Vagina (tissue), 2 donors: ENCODE measurements at regions not wholly inside any gene's neighbourhood (a gene's known extent, or its start where the extent isn't known, plus 50 kb on each side); places are given as distances from the start of the nearest gene placed in this dataset.

Experiments used
- DNase-seq, 2 donors: peaks; one replicate each; pipeline ENCODE4 v3.0.0-alpha.2; 2017; ENCODE audit errors: extremely low spot score in 2 of 2
- H3K27ac ChIP-seq: fragments of 200-600 bp; sonication (generic); one replicate; pipeline ENCODE4 v1.5.1; 2019
- H3K27me3 ChIP-seq: fragments of 200-600 bp; sonication (generic); one replicate; pipeline ENCODE4 v1.5.1; 2019
- H3K36me3 ChIP-seq, 2 donors: fragments of 200-600 bp; sonication (generic); one replicate each; pipeline ENCODE4 v1.5.1; 2017 to 2019
- H3K4me1 ChIP-seq: fragments of 200-600 bp; sonication (generic); one replicate; pipeline ENCODE4 v1.5.1; 2019
- H3K4me3 ChIP-seq, 2 donors: fragments of 200-600 bp; sonication (generic); 1 replicate in 1 of 2; 2 replicates in 1 of 2; pipeline ENCODE4 v1.5.1; 2016 to 2019
- H3K9me3 ChIP-seq: fragments of 200-600 bp; sonication (generic); one replicate; pipeline ENCODE4 v1.5.1; 2019
- CTCF ChIP-seq, 3 experiments: fragments of 450-650 bp in 2 of 3; fragments of 200-600 bp in 1 of 3; sonication (generic) in 1 of 3; IDR thresholded peaks; one replicate each; pipeline ENCODE4 v1.5.1; 2017 to 2019; ENCODE audit warnings: antibody characterized with exemption in 3 of 3, mild to moderate bottlenecking in 2 of 3, moderate library complexity in 2 of 3
- POLR2A ChIP-seq, 2 donors: fragments of 450-650 bp; IDR thresholded peaks; one replicate each; pipeline ENCODE4 v1.6.1; 2017; ENCODE audit warnings: antibody characterized with exemption in 2 of 2, mild to moderate bottlenecking in 2 of 2, moderate library complexity in 2 of 2
- POLR2AphosphoS5 ChIP-seq, 2 donors: sonication (generic); formaldehyde crosslinking; IDR thresholded peaks; one replicate each; pipeline ENCODE4 v1.9.0; 2017; ENCODE audit warnings: antibody characterized with exemption in 2 of 2, mild to moderate bottlenecking in 2 of 2, low read depth in 1 of 2; ENCODE audit not compliant: insufficient read depth in 1 of 2
- intact Hi-C: fragments of 100-400 bp; cut with DNase I; formaldehyde crosslinking; loops from one replicate; pipeline ENCODE4 v1.15.1; 2023

- no peak for DNase-seq
- Histone ChIP-seq H3K4me1 (no peaks in the 10 kb centered on the region), H3K36me3 (no peaks in the 10 kb centered on the region), H3K27me3 (no peaks in the 10 kb centered on the region), H3K4me3 (no peak overlapping the region), H3K27ac (no peak overlapping the region), H3K9me3 (no peaks in the 10 kb centered on the region)
- TF ChIP-seq POLR2AphosphoS5 (IDR thresholded peaks at IDR 0.05; ENCODE audit: insufficient read depth in 1 of 2, low read depth in 1 of 2) (no peak), CTCF (IDR thresholded peaks at IDR 0.05) (no peak), POLR2A (IDR thresholded peaks at IDR 0.05) (no peak)
- intact Hi-C loops, result no loop called here
Measured at GRCh38 chr4:123997776-123998449, 601.3 kb downstream of the SPRY1 start.

- TF ChIP-seq POLR2A (IDR thresholded peaks at IDR 0.05), result no peak
- TF ChIP-seq CTCF (IDR thresholded peaks at IDR 0.05), result no peak
- TF ChIP-seq POLR2AphosphoS5 (IDR thresholded peaks at IDR 0.05; ENCODE audit: insufficient read depth in 1 of 2, low read depth in 1 of 2), result no peak
- H3K27ac ChIP-seq, result no peak overlapping the region
- H3K27me3 ChIP-seq, result no peaks in the 10 kb centered on the region
- no peak for DNase-seq
- H3K4me3 ChIP-seq, result no peak overlapping the region
- no peaks in the 10 kb centered on the region for H3K9me3 ChIP-seq
- no peaks in the 10 kb centered on the region for H3K36me3 ChIP-seq
- intact Hi-C loops, result no loop called here
- H3K4me1 ChIP-seq, result no peaks in the 10 kb centered on the region
Measured at GRCh38 chr4:124000233-124000632, 603.6 kb downstream of the SPRY1 start.

GRCh38 chr4:124015766-124016165 lies 619.2 kb downstream of the SPRY1 start:
- no peak overlapping the region for H3K4me3 ChIP-seq
- intact Hi-C loops, result no loop called here
- H3K4me1 ChIP-seq, result peaks cover 22% of the 10 kb centered on the region
- no peak for DNase-seq
- no peaks in the 10 kb centered on the region for H3K36me3 ChIP-seq
- H3K9me3 ChIP-seq, result no peaks in the 10 kb centered on the region
- TF ChIP-seq POLR2A (IDR thresholded peaks at IDR 0.05) (no peak), CTCF (IDR thresholded peaks at IDR 0.05) (no peak), POLR2AphosphoS5 (IDR thresholded peaks at IDR 0.05; ENCODE audit: insufficient read depth in 1 of 2, low read depth in 1 of 2) (no peak)
- H3K27me3 ChIP-seq, result no peaks in the 10 kb centered on the region
- no peak overlapping the region for H3K27ac ChIP-seq

GRCh38 chr4:124017185-124017785 lies 620.7 kb downstream of the SPRY1 start:
- peaks cover 22% of the 10 kb centered on the region for H3K4me1 ChIP-seq
- no peak for TF ChIP-seq POLR2AphosphoS5 (IDR thresholded peaks at IDR 0.05; ENCODE audit: insufficient read depth in 1 of 2, low read depth in 1 of 2)
- TF ChIP-seq POLR2A (IDR thresholded peaks at IDR 0.05), result no peak
- TF ChIP-seq CTCF (IDR thresholded peaks at IDR 0.05), result no peak
- H3K9me3 ChIP-seq, result no peaks in the 10 kb centered on the region
- no peaks in the 10 kb centered on the region for H3K36me3 ChIP-seq
- intact Hi-C loops, result no loop called here
- H3K27me3 ChIP-seq, result no peaks in the 10 kb centered on the region
- no peak overlapping the region for H3K4me3 ChIP-seq
- no peak overlapping the region for H3K27ac ChIP-seq
- no peak for DNase-seq
